Endothelial cell of umbilical vein (primary cell): ENCODE measurements at regions not wholly inside any gene's neighbourhood (a gene's known extent, or its start where the extent isn't known, plus 50 kb on each side); places are given as distances from the start of the nearest gene placed in this dataset.
"Not testable (repeated sequence)": the region's sequence is repeated elsewhere in the genome, so short reads cannot be mapped to it uniquely, and the experiment has no call there.

ENCODE experiments used
- BruUV-seq: library from RNA; stranded (reverse); fragments of 400-500 nt; replicated peaks from 2 replicates; lab custom pipeline; 2021; lab: Mats Ljungman, UMichigan
- CTCF ChIA-PET: fragments of 300-600, 350-600 bp; sonication (Branson Sonifier 250); formaldehyde crosslinking; loops from one replicate; lab custom pipeline; 2021; ENCODE audit warnings: antibody characterized with exemption, inconsistent platforms; lab: Charles Lee
- POLR2A ChIA-PET: fragments of 300-600, 350-600 bp; sonication (Branson Sonifier 250); formaldehyde crosslinking; loops from one replicate; lab custom pipeline; 2021; ENCODE audit warnings: antibody characterized with exemption, inconsistent platforms; lab: Charles Lee
- DNase-seq: peaks from one replicate; pipeline ENCODE4 v3.0.0-alpha.2; 2011; ENCODE audit warnings: low read depth, low spot score
- FAIRE-seq: peaks from 2 replicates; lab custom pipeline; 2011; peaks lifted over from hg19 to GRCh38; lab: Jason Lieb, UNC
- H2AFZ ChIP-seq: 2 replicates; pipeline ENCODE4 v1.6.0; 2012; ENCODE audit warnings: low read depth, low read length, control low read depth, inconsistent platforms
- H3K27ac ChIP-seq: 2 replicates; pipeline ENCODE4 v1.5.1; 2011; ENCODE audit warnings: low read depth, mild to moderate bottlenecking, control low read depth, low read length, moderate library complexity; ENCODE audit not compliant: insufficient read depth
- H3K27me3 ChIP-seq, 2 experiments: 2 replicates each; pipeline versions ENCODE4 v1.6.0 to v1.6.1; 2011; ENCODE audit warnings: low read length in 2 of 2, mixed read lengths in 1 of 2; ENCODE audit not compliant: control insufficient read depth in 2 of 2, insufficient read depth in 2 of 2
- H3K36me3 ChIP-seq, 2 experiments: 2 replicates in 1 of 2; 3 replicates in 1 of 2; pipeline ENCODE4 v1.5.1; 2011; ENCODE audit warnings: low read length in 2 of 2, mild to moderate bottlenecking in 1 of 2, moderate library complexity in 1 of 2; ENCODE audit not compliant: control insufficient read depth in 2 of 2, insufficient read depth in 2 of 2; ENCODE audit errors: extremely low read depth in 1 of 2
- H3K4me1 ChIP-seq: 3 replicates; pipeline ENCODE4 v1.5.1; 2011; ENCODE audit warnings: mild to moderate bottlenecking, low read length; ENCODE audit not compliant: control insufficient read depth, insufficient read depth; ENCODE audit errors: extremely low read depth
- H3K4me2 ChIP-seq: 2 replicates; pipeline ENCODE4 v1.6.1; 2011; ENCODE audit warnings: low read length, control low read depth, mixed read lengths; ENCODE audit not compliant: insufficient read depth
- H3K4me3 ChIP-seq, 3 experiments: fragments of 200-600 bp in 1 of 3; sonication (generic), shearing (Covaris generic) in 1 of 3; replicated peaks in 1 of 3; 2 replicates each; pipeline ENCODE4 v1.5.1; 2011 to 2016; ENCODE audit warnings: control low read depth in 3 of 3, low read length in 3 of 3, mild to moderate bottlenecking in 2 of 3, inconsistent platforms in 1 of 3, low read depth in 1 of 3, moderate library complexity in 1 of 3; ENCODE audit not compliant: insufficient read depth in 1 of 3
- H3K79me2 ChIP-seq: 2 replicates; pipeline ENCODE4 v1.6.0; 2012; ENCODE audit warnings: low read length, inconsistent platforms; ENCODE audit not compliant: control insufficient read depth, insufficient read depth
- H3K9ac ChIP-seq: replicated peaks from 2 replicates; pipeline ENCODE3; 2011; ENCODE audit warnings: low read length, control low read depth; ENCODE audit not compliant: insufficient read depth; ENCODE audit errors: extremely low read depth
- H3K9me1 ChIP-seq: replicated peaks from 3 replicates; pipeline ENCODE4 v1.6.0; 2011; ENCODE audit warnings: mild to moderate bottlenecking, low read length; ENCODE audit not compliant: control insufficient read depth, insufficient read depth; ENCODE audit errors: extremely low read depth
- H3K9me3 ChIP-seq: replicated peaks from 2 replicates; pipeline ENCODE4 v1.5.1; 2012; ENCODE audit warnings: low read length, inconsistent platforms; ENCODE audit not compliant: control insufficient read depth, insufficient read depth
- H4K20me1 ChIP-seq: replicated peaks from 2 replicates; pipeline ENCODE3; 2011; ENCODE audit warnings: mild to moderate bottlenecking, low read length; ENCODE audit not compliant: control insufficient read depth, insufficient read depth; ENCODE audit errors: extremely low read depth
- EZH2 ChIP-seq: IDR thresholded peaks from 2 replicates; pipeline ENCODE4 v1.6.1; 2012; ENCODE audit warnings: borderline replicate concordance, low read depth, mild to moderate bottlenecking, moderate library complexity, low read length, inconsistent platforms; ENCODE audit not compliant: severe bottlenecking
- FOS ChIP-seq: IDR thresholded peaks from 2 replicates; pipeline ENCODE4 v1.6.1; 2011; ENCODE audit warnings: mild to moderate bottlenecking, low read length, moderate library complexity, borderline replicate concordance; ENCODE audit not compliant: insufficient read depth
- GATA2 ChIP-seq: IDR thresholded peaks from 2 replicates; pipeline ENCODE4 v1.7.0; 2011; ENCODE audit warnings: low read depth, mild to moderate bottlenecking, moderate library complexity, mixed read lengths, low read length; ENCODE audit not compliant: insufficient read length, insufficient read depth
- JUN ChIP-seq: IDR thresholded peaks from 2 replicates; pipeline ENCODE4 v1.6.1; 2011; ENCODE audit warnings: borderline replicate concordance, low read depth; ENCODE audit not compliant: insufficient read length, insufficient read depth
- MYC ChIP-seq: IDR thresholded peaks from one replicate; pipeline ENCODE4 v1.6.1; 2011; ENCODE audit warnings: mild to moderate bottlenecking, low read depth, low read length
- POLR2A ChIP-seq: IDR thresholded peaks from 2 replicates; pipeline ENCODE4 v1.6.1; 2012; ENCODE audit warnings: low read depth, mild to moderate bottlenecking, control low read depth, low read length
- POLR2AphosphoS5 ChIP-seq: IDR thresholded peaks from 2 replicates; pipeline ENCODE4 v1.6.1; 2012; ENCODE audit warnings: low read depth, mild to moderate bottlenecking, control low read depth, low read length, moderate library complexity; ENCODE audit not compliant: insufficient read depth
- dilution Hi-C: fragments of 300-500 bp; cut with MboI; formaldehyde crosslinking; loops from one replicate; pipeline ENCODE4 v1.15.0; 2019; ENCODE audit warnings: low sequenced_read_pairs; ENCODE audit not compliant: extremely low pct_ligation_motif_present
- intact Hi-C: fragments of 100-400 bp; cut with micrococcal nuclease; formaldehyde crosslinking; loops from one replicate; pipeline ENCODE4 v1.10.0; 2022
- TF ChIP-seq, protein P1 (sequence below): IDR thresholded peaks from 2 replicates; pipeline ENCODE4 v1.6.1; 2011; ENCODE audit not compliant: insufficient read depth, insufficient read length
- TF ChIP-seq, protein P2 (sequence below), 2 donors: IDR thresholded peaks; 1 replicate in 1 of 2; 2 replicates in 1 of 2; pipeline ENCODE4 v1.5.1; 2011; ENCODE audit warnings: low read length in 2 of 2, mild to moderate bottlenecking in 2 of 2, moderate library complexity in 2 of 2, control low read depth in 1 of 2, inconsistent platforms in 1 of 2, low read depth in 1 of 2; ENCODE audit not compliant: insufficient read depth in 1 of 2; ENCODE audit errors: extremely low read depth in 1 of 2

DNA sequence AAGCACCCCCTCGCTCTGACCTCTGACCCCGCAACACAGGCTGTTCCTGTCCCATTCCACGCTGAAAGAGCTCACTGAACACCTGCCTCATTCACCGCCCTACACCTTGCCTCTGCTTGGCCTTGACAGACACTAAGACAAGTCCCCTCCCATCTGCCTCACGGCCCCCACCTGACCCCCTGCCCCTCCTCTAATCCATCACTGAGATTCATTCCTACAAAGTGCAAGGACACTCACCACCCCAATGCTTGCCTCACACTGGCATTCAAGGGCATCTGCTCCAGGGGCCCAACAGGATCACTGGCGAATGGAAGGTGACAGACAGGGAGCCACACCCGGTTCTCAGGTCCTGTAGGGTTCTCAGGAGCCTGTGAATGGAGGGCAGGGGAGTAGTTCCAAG, 68.1 kb upstream of the NANOS1 start:
- TF ChIP-seq GATA2: no peak
- TF ChIP-seq, protein P1, sequence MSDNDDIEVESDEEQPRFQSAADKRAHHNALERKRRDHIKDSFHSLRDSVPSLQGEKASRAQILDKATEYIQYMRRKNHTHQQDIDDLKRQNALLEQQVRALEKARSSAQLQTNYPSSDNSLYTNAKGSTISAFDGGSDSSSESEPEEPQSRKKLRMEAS: no peak
- TF ChIP-seq FOS: no peak
- TF ChIP-seq MYC: no peak
- TF ChIP-seq EZH2: no peak
- no peak for TF ChIP-seq POLR2A
- TF ChIP-seq, protein P2, sequence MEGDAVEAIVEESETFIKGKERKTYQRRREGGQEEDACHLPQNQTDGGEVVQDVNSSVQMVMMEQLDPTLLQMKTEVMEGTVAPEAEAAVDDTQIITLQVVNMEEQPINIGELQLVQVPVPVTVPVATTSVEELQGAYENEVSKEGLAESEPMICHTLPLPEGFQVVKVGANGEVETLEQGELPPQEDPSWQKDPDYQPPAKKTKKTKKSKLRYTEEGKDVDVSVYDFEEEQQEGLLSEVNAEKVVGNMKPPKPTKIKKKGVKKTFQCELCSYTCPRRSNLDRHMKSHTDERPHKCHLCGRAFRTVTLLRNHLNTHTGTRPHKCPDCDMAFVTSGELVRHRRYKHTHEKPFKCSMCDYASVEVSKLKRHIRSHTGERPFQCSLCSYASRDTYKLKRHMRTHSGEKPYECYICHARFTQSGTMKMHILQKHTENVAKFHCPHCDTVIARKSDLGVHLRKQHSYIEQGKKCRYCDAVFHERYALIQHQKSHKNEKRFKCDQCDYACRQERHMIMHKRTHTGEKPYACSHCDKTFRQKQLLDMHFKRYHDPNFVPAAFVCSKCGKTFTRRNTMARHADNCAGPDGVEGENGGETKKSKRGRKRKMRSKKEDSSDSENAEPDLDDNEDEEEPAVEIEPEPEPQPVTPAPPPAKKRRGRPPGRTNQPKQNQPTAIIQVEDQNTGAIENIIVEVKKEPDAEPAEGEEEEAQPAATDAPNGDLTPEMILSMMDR (IDR thresholded peaks at IDR 0.05; ENCODE audit: extremely low read depth in 1 of 2, insufficient read depth in 1 of 2, low read depth in 1 of 2, low read length in 2 of 2): no peak
- no peak for TF ChIP-seq POLR2AphosphoS5
- TF ChIP-seq JUN: no peak
- no peaks in the 10 kb centered on the region for H3K9me3 ChIP-seq
- no peaks in the 10 kb centered on the region for H4K20me1 ChIP-seq
- H3K36me3 ChIP-seq: no peaks in the 10 kb centered on the region
- dilution Hi-C loops (no loop called here), intact Hi-C loops (no loop called here)
- no TSS peak for BruUV-seq
- no peaks in the 10 kb centered on the region for H3K79me2 ChIP-seq
- H3K27me3 ChIP-seq: no peaks in the 10 kb centered on the region
- no peak overlapping the region for H3K9ac ChIP-seq
- no peaks in the 10 kb centered on the region for H3K4me1 ChIP-seq
- no peak overlapping the region for H3K27ac ChIP-seq
- H3K4me2 ChIP-seq: no peak overlapping the region
- ChIA-PET CTCF (no interaction called here), POLR2A (no interaction called here)
- H3K9me1 ChIP-seq: no peaks in the 10 kb centered on the region
- FAIRE-seq: no peak
- H3K4me3 ChIP-seq: no peak overlapping the region
- DNase-seq: no peak
- no peak overlapping the region for H2AFZ ChIP-seq

DNA sequence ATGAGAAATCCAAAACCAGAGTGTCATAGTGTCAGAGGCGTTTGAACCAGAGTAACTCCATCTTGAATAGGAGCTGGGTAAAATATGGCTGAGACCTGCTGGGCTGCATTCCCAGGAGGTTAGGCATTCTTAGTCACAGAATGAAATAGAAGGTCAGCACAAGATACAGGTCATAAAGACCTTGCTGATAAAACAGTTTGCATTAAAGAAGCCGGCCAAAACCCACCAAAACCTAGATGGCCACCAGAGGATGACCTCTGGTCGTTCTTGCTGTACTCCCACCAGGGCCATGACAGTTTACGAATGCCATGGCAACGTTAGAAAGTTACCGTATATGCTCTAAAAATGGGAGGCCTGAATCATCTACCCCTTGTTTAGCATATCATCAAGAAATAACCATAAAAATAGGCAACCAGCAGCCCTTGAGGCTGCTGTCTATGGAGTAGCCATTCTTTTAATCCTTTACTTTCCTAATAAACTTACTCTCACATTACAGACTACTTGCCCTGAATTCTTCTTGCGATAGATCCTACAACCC, 67.1 kb upstream of the NANOS1 start:
- H3K9me1 ChIP-seq, H2AFZ ChIP-seq, BruUV-seq, FAIRE-seq, H3K27ac ChIP-seq, intact Hi-C loops, H3K4me1 ChIP-seq, H3K4me2 ChIP-seq, H3K79me2 ChIP-seq, H3K36me3 ChIP-seq, H3K4me3 ChIP-seq, H3K9ac ChIP-seq, H3K9me3 ChIP-seq, CTCF ChIA-PET, H4K20me1 ChIP-seq, H3K27me3 ChIP-seq, POLR2A ChIA-PET, dilution Hi-C loops, DNase-seq: not testable (repeated sequence)
